ENCODE measurements at regions not wholly inside any gene's neighbourhood (a gene's known extent, or its start where the extent isn't known, plus 50 kb on each side); places are given as distances from the start of the nearest gene placed in this dataset.

GRCh38 chr4:43512253-43512652 lies 619.7 kb downstream of the GRXCR1 start:
- H3K27me3 Mint-ChIP-seq: no peaks in the 10 kb centered on the region
- H3K4me1 Mint-ChIP-seq: no peaks in the 10 kb centered on the region
- DNase-seq (no peak), ATAC-seq (ENCODE audit: low read depth in 2 of 2) (no peak)
- no peaks in the 10 kb centered on the region for H3K36me3 ChIP-seq (ENCODE audit: control insufficient read depth, insufficient read depth, low read length)
- no peak overlapping the region for H3K27ac ChIP-seq (ENCODE audit: insufficient read depth, low read length, poor library complexity, severe bottlenecking)
- peaks cover 5 to 29% (median 11%) of the 10 kb centered on the region in 7 donors for H3K9me3 Mint-ChIP-seq
- no peak overlapping the region for H3K4me3 Mint-ChIP-seq
- H3K27ac Mint-ChIP-seq: no peak overlapping the region
- no peaks in the 10 kb centered on the region for H3K36me3 Mint-ChIP-seq
- no peak overlapping the region for H3K4me3 ChIP-seq (ENCODE audit: low read depth, low read length)
- H3K27me3 ChIP-seq (ENCODE audit: control insufficient read depth, insufficient read depth, low read length): no peaks in the 10 kb centered on the region
- H3K9me3 ChIP-seq (ENCODE audit: control insufficient read depth in 2 of 2, low read length in 2 of 2): peaks cover 0 to 3% of the 10 kb centered on the region in 2 experiments
- no peaks in the 10 kb centered on the region for H3K4me1 ChIP-seq (ENCODE audit: control insufficient read depth, insufficient read depth, low read length, poor library complexity, severe bottlenecking)

- DNase-seq (no peak), ATAC-seq (ENCODE audit: low read depth in 2 of 2) (no peak)
- H3K36me3 Mint-ChIP-seq: no peaks in the 10 kb centered on the region
- H3K27me3 ChIP-seq (ENCODE audit: control insufficient read depth, insufficient read depth, low read length): no peaks in the 10 kb centered on the region
- H3K4me3 ChIP-seq (ENCODE audit: low read depth, low read length): no peak overlapping the region
- no peaks in the 10 kb centered on the region for H3K27me3 Mint-ChIP-seq
- H3K4me3 Mint-ChIP-seq: no peak overlapping the region
- no peaks in the 10 kb centered on the region for H3K36me3 ChIP-seq (ENCODE audit: control insufficient read depth, insufficient read depth, low read length)
- no peak overlapping the region for H3K27ac ChIP-seq (ENCODE audit: insufficient read depth, low read length, poor library complexity, severe bottlenecking)
- H3K4me1 ChIP-seq (ENCODE audit: control insufficient read depth, insufficient read depth, low read length, poor library complexity, severe bottlenecking): no peaks in the 10 kb centered on the region
- H3K9me3 Mint-ChIP-seq: peaks cover 0 to 12% (median 5%) of the 10 kb centered on the region in 7 donors
- H3K9me3 ChIP-seq (ENCODE audit: control insufficient read depth in 2 of 2, low read length in 2 of 2): no peaks in the 10 kb centered on the region
- H3K4me1 Mint-ChIP-seq: no peaks in the 10 kb centered on the region
- H3K27ac Mint-ChIP-seq: no peak overlapping the region
Observed at GRCh38 chr4:43525646-43526045, 633.1 kb downstream of the GRXCR1 start.

- H3K9me3 Mint-ChIP-seq: peaks cover 3 to 29% (median 6%) of the 10 kb centered on the region in 7 donors
- Histone ChIP-seq H3K27me3 (ENCODE audit: control insufficient read depth, insufficient read depth, low read length) (no peaks in the 10 kb centered on the region), H3K36me3 (ENCODE audit: control insufficient read depth, insufficient read depth, low read length) (no peaks in the 10 kb centered on the region), H3K4me1 (ENCODE audit: control insufficient read depth, insufficient read depth, low read length, poor library complexity, severe bottlenecking) (no peaks in the 10 kb centered on the region), H3K4me3 (ENCODE audit: low read depth, low read length) (no peak overlapping the region), H3K9me3 (ENCODE audit: control insufficient read depth in 2 of 2, low read length in 2 of 2) (no peaks in the 10 kb centered on the region), H3K27ac (ENCODE audit: insufficient read depth, low read length, poor library complexity, severe bottlenecking) (no peak overlapping the region)
- H3K27ac Mint-ChIP-seq: no peak overlapping the region
- no peaks in the 10 kb centered on the region for H3K27me3 Mint-ChIP-seq
- no peaks in the 10 kb centered on the region for H3K4me1 Mint-ChIP-seq
- H3K36me3 Mint-ChIP-seq: no peaks in the 10 kb centered on the region
- DNase-seq: no peak
- no peak for ATAC-seq (ENCODE audit: low read depth in 2 of 2)
- no peak overlapping the region for H3K4me3 Mint-ChIP-seq
Observed at GRCh38 chr4:43547561-43547960, 655.0 kb downstream of the GRXCR1 start.

- Histone ChIP-seq H3K9me3 (ENCODE audit: control insufficient read depth in 2 of 2, low read length in 2 of 2) (peaks cover 0 to 10% of the 10 kb centered on the region in 2 experiments), H3K4me3 (ENCODE audit: low read depth, low read length) (no peak overlapping the region), H3K27me3 (ENCODE audit: control insufficient read depth, insufficient read depth, low read length) (no peaks in the 10 kb centered on the region), H3K36me3 (ENCODE audit: control insufficient read depth, insufficient read depth, low read length) (no peaks in the 10 kb centered on the region), H3K4me1 (ENCODE audit: control insufficient read depth, insufficient read depth, low read length, poor library complexity, severe bottlenecking) (no peaks in the 10 kb centered on the region), H3K27ac (ENCODE audit: insufficient read depth, low read length, poor library complexity, severe bottlenecking) (no peak overlapping the region)
- Mint-ChIP-seq H3K27me3 (no peaks in the 10 kb centered on the region), H3K9me3 (peaks cover 4 to 37% (median 13%) of the 10 kb centered on the region in 7 donors), H3K4me1 (no peaks in the 10 kb centered on the region), H3K36me3 (no peaks in the 10 kb centered on the region), H3K27ac (peak overlapping the region in 1 of 3 donors; percentile 35), H3K4me3 (no peak overlapping the region)
- no peak for DNase-seq
- no peak for ATAC-seq (ENCODE audit: low read depth in 2 of 2)
Observed at GRCh38 chr4:43550981-43551627, 658.6 kb downstream of the GRXCR1 start.

GRCh38 chr4:43556262-43556661 lies 663.7 kb downstream of the GRXCR1 start:
- Mint-ChIP-seq H3K4me1 (no peaks in the 10 kb centered on the region), H3K27ac (no peak overlapping the region), H3K9me3 (peaks cover 0 to 32% (median 8%) of the 10 kb centered on the region in 7 donors), H3K36me3 (no peaks in the 10 kb centered on the region), H3K4me3 (no peak overlapping the region), H3K27me3 (no peaks in the 10 kb centered on the region)
- no peak overlapping the region for H3K4me3 ChIP-seq (ENCODE audit: low read depth, low read length)
- ATAC-seq (ENCODE audit: low read depth in 2 of 2): no peak
- no peak for DNase-seq
- no peaks in the 10 kb centered on the region for H3K27me3 ChIP-seq (ENCODE audit: control insufficient read depth, insufficient read depth, low read length)
- no peaks in the 10 kb centered on the region for H3K4me1 ChIP-seq (ENCODE audit: control insufficient read depth, insufficient read depth, low read length, poor library complexity, severe bottlenecking)
- peaks cover 0 to 10% of the 10 kb centered on the region in 2 experiments for H3K9me3 ChIP-seq (ENCODE audit: control insufficient read depth in 2 of 2, low read length in 2 of 2)
- no peaks in the 10 kb centered on the region for H3K36me3 ChIP-seq (ENCODE audit: control insufficient read depth, insufficient read depth, low read length)
- no peak overlapping the region for H3K27ac ChIP-seq (ENCODE audit: insufficient read depth, low read length, poor library complexity, severe bottlenecking)

GRCh38 chr4:43560047-43560446 lies 667.5 kb downstream of the GRXCR1 start:
- DNase-seq (no peak), ATAC-seq (ENCODE audit: low read depth in 2 of 2) (no peak)
- H3K27ac ChIP-seq (ENCODE audit: insufficient read depth, low read length, poor library complexity, severe bottlenecking): no peak overlapping the region
- no peaks in the 10 kb centered on the region for H3K36me3 ChIP-seq (ENCODE audit: control insufficient read depth, insufficient read depth, low read length)
- H3K27me3 ChIP-seq (ENCODE audit: control insufficient read depth, insufficient read depth, low read length): no peaks in the 10 kb centered on the region
- Mint-ChIP-seq H3K9me3 (peaks cover 2 to 15% (median 6%) of the 10 kb centered on the region in 7 donors), H3K27ac (no peak overlapping the region), H3K4me3 (no peak overlapping the region), H3K27me3 (no peaks in the 10 kb centered on the region), H3K36me3 (no peaks in the 10 kb centered on the region), H3K4me1 (no peaks in the 10 kb centered on the region)
- no peak overlapping the region for H3K4me3 ChIP-seq (ENCODE audit: low read depth, low read length)
- H3K4me1 ChIP-seq (ENCODE audit: control insufficient read depth, insufficient read depth, low read length, poor library complexity, severe bottlenecking): no peaks in the 10 kb centered on the region
- no peaks in the 10 kb centered on the region for H3K9me3 ChIP-seq (ENCODE audit: control insufficient read depth in 2 of 2, low read length in 2 of 2)

GRCh38 chr4:43564107-43564506 lies 671.6 kb downstream of the GRXCR1 start:
- ATAC-seq (ENCODE audit: low read depth in 2 of 2): no peak
- Histone ChIP-seq H3K4me3 (ENCODE audit: low read depth, low read length) (no peak overlapping the region), H3K4me1 (ENCODE audit: control insufficient read depth, insufficient read depth, low read length, poor library complexity, severe bottlenecking) (no peaks in the 10 kb centered on the region), H3K9me3 (ENCODE audit: control insufficient read depth in 2 of 2, low read length in 2 of 2) (no peaks in the 10 kb centered on the region), H3K27me3 (ENCODE audit: control insufficient read depth, insufficient read depth, low read length) (no peaks in the 10 kb centered on the region), H3K27ac (ENCODE audit: insufficient read depth, low read length, poor library complexity, severe bottlenecking) (no peak overlapping the region), H3K36me3 (ENCODE audit: control insufficient read depth, insufficient read depth, low read length) (no peaks in the 10 kb centered on the region)
- Mint-ChIP-seq H3K36me3 (no peaks in the 10 kb centered on the region), H3K4me1 (no peaks in the 10 kb centered on the region), H3K27me3 (no peaks in the 10 kb centered on the region), H3K4me3 (no peak overlapping the region), H3K27ac (no peak overlapping the region), H3K9me3 (peaks cover 0 to 7% (median 3%) of the 10 kb centered on the region in 7 donors)
- no peak for DNase-seq

GRCh38 chr4:43564591-43564990 lies 672.1 kb downstream of the GRXCR1 start:
- H3K36me3 Mint-ChIP-seq: no peaks in the 10 kb centered on the region
- Histone ChIP-seq H3K4me1 (ENCODE audit: control insufficient read depth, insufficient read depth, low read length, poor library complexity, severe bottlenecking) (no peaks in the 10 kb centered on the region), H3K36me3 (ENCODE audit: control insufficient read depth, insufficient read depth, low read length) (no peaks in the 10 kb centered on the region), H3K9me3 (ENCODE audit: control insufficient read depth in 2 of 2, low read length in 2 of 2) (no peaks in the 10 kb centered on the region), H3K27ac (ENCODE audit: insufficient read depth, low read length, poor library complexity, severe bottlenecking) (no peak overlapping the region), H3K4me3 (ENCODE audit: low read depth, low read length) (no peak overlapping the region), H3K27me3 (ENCODE audit: control insufficient read depth, insufficient read depth, low read length) (no peaks in the 10 kb centered on the region)
- DNase-seq (no peak), ATAC-seq (ENCODE audit: low read depth in 2 of 2) (no peak)
- H3K4me1 Mint-ChIP-seq: no peaks in the 10 kb centered on the region
- H3K27ac Mint-ChIP-seq: no peak overlapping the region
- no peaks in the 10 kb centered on the region for H3K27me3 Mint-ChIP-seq
- no peak overlapping the region for H3K4me3 Mint-ChIP-seq
- H3K9me3 Mint-ChIP-seq: peaks cover 0 to 7% (median 3%) of the 10 kb centered on the region in 7 donors
